Liver (tissue), 8 donors: ENCODE measurements at regions not wholly inside any gene's neighbourhood (a gene's known extent, or its start where the extent isn't known, plus 50 kb on each side); places are given as distances from the start of the nearest gene placed in this dataset.

Experiments used
- DNase-seq: peaks from one replicate; pipeline ENCODE4 v3.0.0-alpha.2; 2017; ENCODE audit warnings: low spot score
- H3K27ac ChIP-seq, 2 donors: one replicate each; pipeline ENCODE4 v1.7.0; 2013; ENCODE audit warnings: inconsistent platforms in 2 of 2, low read length in 2 of 2, control low read depth in 1 of 2, low read depth in 1 of 2, mild to moderate bottlenecking in 1 of 2
- H3K27me3 ChIP-seq, 4 donors: one replicate each; pipeline versions ENCODE4 v1.6.1 to v1.7.0; 2013; ENCODE audit warnings: low read length in 3 of 4, inconsistent platforms in 1 of 4, mild to moderate bottlenecking in 1 of 4, moderate library complexity in 1 of 4; ENCODE audit not compliant: control insufficient read depth in 4 of 4, insufficient read depth in 4 of 4
- H3K36me3 ChIP-seq, 4 donors: one replicate each; pipeline versions ENCODE4 v1.6.1 to v1.7.0; 2013; ENCODE audit warnings: low read length in 3 of 4, mild to moderate bottlenecking in 3 of 4, low read depth in 1 of 4, moderate library complexity in 1 of 4; ENCODE audit not compliant: control insufficient read depth in 4 of 4, insufficient read depth in 3 of 4
- H3K4me1 ChIP-seq, 4 donors: one replicate each; pipeline versions ENCODE4 v1.6.1 to v1.7.0; 2013; ENCODE audit warnings: low read length in 3 of 4, mild to moderate bottlenecking in 3 of 4, moderate library complexity in 1 of 4; ENCODE audit not compliant: control insufficient read depth in 4 of 4, insufficient read depth in 4 of 4
- H3K4me3 ChIP-seq, 3 donors: one replicate each; pipeline versions ENCODE4 v1.6.1 to v1.7.0; 2013; ENCODE audit warnings: low read length in 3 of 3, control low read depth in 1 of 3, low read depth in 1 of 3, mild to moderate bottlenecking in 1 of 3
- H3K9ac ChIP-seq, 2 donors: one replicate each; pipeline ENCODE4 v1.7.0; 2013; ENCODE audit warnings: low read length in 2 of 2, mild to moderate bottlenecking in 2 of 2, moderate library complexity in 2 of 2, control low read depth in 1 of 2, low read depth in 1 of 2
- H3K9me3 ChIP-seq, 4 donors: one replicate each; pipeline versions ENCODE4 v1.6.1 to v1.7.0; 2013; ENCODE audit warnings: low read length in 3 of 4; ENCODE audit not compliant: control insufficient read depth in 4 of 4
- ATF3 ChIP-seq: IDR thresholded peaks from 2 replicates; pipeline ENCODE4 v1.6.1; 2016; ENCODE audit warnings: antibody characterized with exemption
- CTCF ChIP-seq: fragments of 150-350 bp; IDR thresholded peaks from 2 replicates; pipeline ENCODE4 v1.5.1; 2017; ENCODE audit warnings: improper control_type of control experiment, low read depth, low read length; ENCODE audit not compliant: missing input control
- EGR1 ChIP-seq, 2 donors: IDR thresholded peaks; 2 replicates each; pipeline ENCODE4 v1.6.1; 2016 to 2018; ENCODE audit warnings: antibody characterized with exemption in 2 of 2, low read depth in 2 of 2
- FOXA1 ChIP-seq: IDR thresholded peaks from 2 replicates; pipeline ENCODE4 v1.6.1; 2016; ENCODE audit warnings: antibody characterized with exemption
- FOXA2 ChIP-seq: IDR thresholded peaks from 2 replicates; pipeline ENCODE4 v1.6.1; 2016; ENCODE audit warnings: antibody characterized with exemption
- GABPA ChIP-seq, 2 donors: IDR thresholded peaks in 1 of 2; conservative IDR thresholded peaks in 1 of 2; 2 replicates each; pipeline ENCODE4 v1.6.1; 2016; ENCODE audit warnings: antibody characterized with exemption in 2 of 2, mild to moderate bottlenecking in 1 of 2, moderate library complexity in 1 of 2
- HNF4A ChIP-seq, 2 donors: conservative IDR thresholded peaks; 2 replicates each; pipeline ENCODE4 v1.6.1; 2016; ENCODE audit warnings: antibody characterized with exemption in 2 of 2, mild to moderate bottlenecking in 2 of 2
- HNF4G ChIP-seq: IDR thresholded peaks from 2 replicates; pipeline ENCODE4 v1.6.1; 2016; ENCODE audit warnings: antibody characterized with exemption
- MAX ChIP-seq: IDR thresholded peaks from 2 replicates; pipeline ENCODE4 v1.6.1; 2016; ENCODE audit warnings: antibody characterized with exemption
- NR2F2 ChIP-seq: IDR thresholded peaks from 2 replicates; pipeline ENCODE4 v1.6.1; 2016; ENCODE audit warnings: antibody characterized with exemption
- RAD21 ChIP-seq, 2 donors: IDR thresholded peaks; 2 replicates each; pipeline ENCODE4 v1.6.1; 2016; ENCODE audit warnings: antibody characterized with exemption in 2 of 2, mild to moderate bottlenecking in 2 of 2
- REST ChIP-seq: IDR thresholded peaks from 2 replicates; pipeline ENCODE4 v1.6.1; 2016; ENCODE audit warnings: antibody characterized with exemption, mild to moderate bottlenecking
- RXRA ChIP-seq, 2 donors: IDR thresholded peaks; 2 replicates each; pipeline ENCODE4 v1.6.1; 2017 to 2018; ENCODE audit warnings: antibody characterized with exemption in 2 of 2, mild to moderate bottlenecking in 1 of 2
- SP1 ChIP-seq: IDR thresholded peaks from 2 replicates; pipeline ENCODE4 v1.6.1; 2018; ENCODE audit warnings: antibody characterized with exemption, mild to moderate bottlenecking
- TAF1 ChIP-seq: conservative IDR thresholded peaks from 2 replicates; pipeline ENCODE4 v1.6.1; 2016; ENCODE audit warnings: antibody characterized with exemption, mild to moderate bottlenecking
- YY1 ChIP-seq: IDR thresholded peaks from 2 replicates; pipeline ENCODE4 v1.6.1; 2016; ENCODE audit warnings: antibody characterized with exemption, mild to moderate bottlenecking
- ZBTB33 ChIP-seq: IDR thresholded peaks from 2 replicates; pipeline ENCODE4 v1.6.1; 2016; ENCODE audit warnings: antibody characterized with exemption
- WGBS: extraction: QIAGEN DNeasy Blood & Tissue Kit; methylation state at CpG from one replicate; pipeline ENCODE4 v1.1.7; 2013; 5-methylcytosine and 5-hydroxymethylcytosine counted together
- donor health status: healthy.
- donor health status: healthy.
- donor health status: healthy.
- donor health status: healthy.
- donor health status: healthy.

- H3K9ac ChIP-seq: no peak overlapping the region
- no peaks in the 10 kb centered on the region for H3K27me3 ChIP-seq
- no peak overlapping the region for H3K4me3 ChIP-seq
- TF ChIP-seq YY1 (no peak), RAD21 (IDR thresholded peaks at IDR 0.05) (no peak), MAX (no peak), HNF4G (no peak), EGR1 (IDR thresholded peaks at IDR 0.05; ENCODE audit: low read depth in 2 of 2) (no peak), NR2F2 (no peak), ZBTB33 (no peak), SP1 (no peak), RXRA (IDR thresholded peaks at IDR 0.05) (no peak), FOXA2 (no peak), CTCF (no peak), FOXA1 (no peak), ATF3 (no peak), HNF4A (conservative IDR thresholded peaks at IDR 0.05) (no peak), REST (no peak), TAF1 (no peak)
- 78% methylated on average over 7 of the region's 7 CpGs for WGBS
- no peaks in the 10 kb centered on the region for H3K9me3 ChIP-seq
- DNase-seq: no peak
- H3K36me3 ChIP-seq: no peaks in the 10 kb centered on the region
- H3K27ac ChIP-seq: no peak overlapping the region
- no peaks in the 10 kb centered on the region for H3K4me1 ChIP-seq
These were observed 84.7 kb upstream of the PCDH8 start for GRCh38 chr13:52933099-52933498.

- Histone ChIP-seq H3K9ac (no peak overlapping the region), H3K36me3 (no peaks in the 10 kb centered on the region), H3K27me3 (no peaks in the 10 kb centered on the region), H3K9me3 (no peaks in the 10 kb centered on the region), H3K4me1 (no peaks in the 10 kb centered on the region), H3K4me3 (no peak overlapping the region), H3K27ac (no peak overlapping the region)
- DNase-seq: no peak
- WGBS: 71% methylated on average over 6 of the region's 6 CpGs
- TF ChIP-seq YY1 (no peak), SP1 (no peak), ZBTB33 (no peak), GABPA (IDR thresholded peaks at IDR 0.05 in 1 of 2, conservative IDR thresholded peaks at IDR 0.05 in 1 of 2) (no peak), MAX (no peak), FOXA1 (no peak), ATF3 (no peak), NR2F2 (no peak), RAD21 (IDR thresholded peaks at IDR 0.05) (no peak), RXRA (IDR thresholded peaks at IDR 0.05) (no peak), CTCF (no peak)
These were observed 84.2 kb upstream of the PCDH8 start for GRCh38 chr13:52932649-52933048.
